Omental fat pad (tissue), 3 donors: ENCODE measurements at regions not wholly inside any gene's neighbourhood (a gene's known extent, or its start where the extent isn't known, plus 50 kb on each side); places are given as distances from the start of the nearest gene placed in this dataset.

Experiments
- ATAC-seq: fragments of 150-250 bp; one replicate; pipeline ENCODE4 v1.9.1; 2016; ENCODE audit warnings: mild to moderate bottlenecking, moderate library complexity; ENCODE audit not compliant: low FRiP score
- DNase-seq: peaks from one replicate; pipeline ENCODE4 v3.0.0-alpha.2; 2019; ENCODE audit warnings: low spot score
- TF ChIP-seq, protein P1 (sequence below), 3 donors: fragments of 450-650 bp; IDR thresholded peaks; one replicate each; pipeline ENCODE4 v1.5.1; 2016 to 2017; ENCODE audit warnings: antibody characterized with exemption in 3 of 3, mild to moderate bottlenecking in 3 of 3, moderate library complexity in 2 of 3

DNA sequence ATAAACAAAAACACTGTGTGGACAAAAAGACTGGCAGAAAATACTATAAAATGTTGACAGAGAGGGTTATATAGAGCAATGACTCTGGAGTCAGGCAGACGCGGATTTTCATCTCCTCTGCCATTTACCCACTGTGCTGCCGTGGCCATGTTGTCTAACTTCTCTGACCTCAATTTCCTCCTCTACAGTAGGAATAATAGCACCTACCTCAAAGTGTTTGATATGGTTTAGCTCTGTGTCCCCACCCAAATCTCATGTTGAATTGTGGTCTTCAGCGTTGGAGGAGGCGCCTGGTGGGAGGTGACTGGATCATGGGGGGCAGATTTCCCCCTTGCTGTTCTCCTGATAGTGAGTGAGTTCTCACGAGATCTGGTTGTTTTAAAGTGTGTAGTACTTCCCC lies 78.2 kb upstream of the CALN1 start:
- TF ChIP-seq, protein P1, sequence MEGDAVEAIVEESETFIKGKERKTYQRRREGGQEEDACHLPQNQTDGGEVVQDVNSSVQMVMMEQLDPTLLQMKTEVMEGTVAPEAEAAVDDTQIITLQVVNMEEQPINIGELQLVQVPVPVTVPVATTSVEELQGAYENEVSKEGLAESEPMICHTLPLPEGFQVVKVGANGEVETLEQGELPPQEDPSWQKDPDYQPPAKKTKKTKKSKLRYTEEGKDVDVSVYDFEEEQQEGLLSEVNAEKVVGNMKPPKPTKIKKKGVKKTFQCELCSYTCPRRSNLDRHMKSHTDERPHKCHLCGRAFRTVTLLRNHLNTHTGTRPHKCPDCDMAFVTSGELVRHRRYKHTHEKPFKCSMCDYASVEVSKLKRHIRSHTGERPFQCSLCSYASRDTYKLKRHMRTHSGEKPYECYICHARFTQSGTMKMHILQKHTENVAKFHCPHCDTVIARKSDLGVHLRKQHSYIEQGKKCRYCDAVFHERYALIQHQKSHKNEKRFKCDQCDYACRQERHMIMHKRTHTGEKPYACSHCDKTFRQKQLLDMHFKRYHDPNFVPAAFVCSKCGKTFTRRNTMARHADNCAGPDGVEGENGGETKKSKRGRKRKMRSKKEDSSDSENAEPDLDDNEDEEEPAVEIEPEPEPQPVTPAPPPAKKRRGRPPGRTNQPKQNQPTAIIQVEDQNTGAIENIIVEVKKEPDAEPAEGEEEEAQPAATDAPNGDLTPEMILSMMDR (IDR thresholded peaks at IDR 0.05) = no peak
- ATAC-seq = no peak
- no peak for DNase-seq

DNA sequence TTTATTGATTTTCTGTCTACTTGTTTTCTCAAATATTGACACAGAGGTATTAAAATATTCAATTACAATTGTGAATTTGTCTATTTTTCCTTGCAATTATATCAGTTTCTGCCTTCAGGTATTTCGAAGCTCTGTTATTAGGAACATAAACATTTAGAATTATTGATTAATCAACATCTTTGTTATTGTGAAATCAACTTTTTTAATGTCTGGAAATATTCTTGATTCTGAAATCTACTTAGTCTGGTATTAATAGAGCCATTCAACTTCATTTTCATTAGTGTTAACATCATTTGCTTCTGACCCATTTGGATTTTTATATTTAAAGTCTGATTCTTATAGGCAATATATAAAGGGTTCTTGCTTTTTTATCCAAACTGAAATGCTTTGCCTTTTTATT lies 69.8 kb upstream of the CALN1 start:
- ATAC-seq (no peak), DNase-seq (no peak)
- TF ChIP-seq, protein P1 (IDR thresholded peaks at IDR 0.05) = no peak

DNA sequence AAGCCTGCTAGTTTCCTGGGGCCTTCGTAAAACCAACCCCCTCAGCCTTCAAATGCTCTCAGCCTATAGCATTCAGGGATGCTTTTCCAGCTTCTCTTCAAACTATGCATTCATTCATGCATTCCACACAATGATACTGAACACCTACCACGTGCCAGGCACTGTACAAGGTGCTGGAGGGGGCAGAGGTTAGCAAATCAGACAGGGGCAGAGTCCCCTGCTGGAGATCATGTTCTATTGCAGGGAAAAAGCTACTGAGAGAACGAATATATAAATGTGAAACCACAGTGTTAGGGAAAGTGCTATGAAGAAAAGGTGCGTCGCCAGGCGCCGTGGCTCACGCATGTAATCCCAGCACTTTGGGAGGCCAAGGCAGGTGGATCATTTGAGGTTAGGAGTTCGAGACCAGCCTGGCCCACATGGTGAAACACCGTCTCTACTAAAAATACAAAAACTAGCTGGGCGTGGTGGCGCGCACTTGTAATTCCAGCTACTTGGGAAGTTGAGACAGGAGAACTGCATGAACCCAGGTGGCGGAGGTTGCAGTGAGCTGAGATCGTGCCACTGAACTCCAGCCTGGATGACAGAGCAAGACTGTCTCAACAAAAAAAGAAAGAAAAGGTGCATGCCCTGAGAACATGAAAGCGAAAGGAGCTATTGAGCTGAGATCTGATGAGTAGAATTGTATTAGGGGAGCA lies 64.6 kb upstream of the CALN1 start:
- DNase-seq (no peak), ATAC-seq (no peak)
- TF ChIP-seq, protein P1 (IDR thresholded peaks at IDR 0.05) = no peak

DNA sequence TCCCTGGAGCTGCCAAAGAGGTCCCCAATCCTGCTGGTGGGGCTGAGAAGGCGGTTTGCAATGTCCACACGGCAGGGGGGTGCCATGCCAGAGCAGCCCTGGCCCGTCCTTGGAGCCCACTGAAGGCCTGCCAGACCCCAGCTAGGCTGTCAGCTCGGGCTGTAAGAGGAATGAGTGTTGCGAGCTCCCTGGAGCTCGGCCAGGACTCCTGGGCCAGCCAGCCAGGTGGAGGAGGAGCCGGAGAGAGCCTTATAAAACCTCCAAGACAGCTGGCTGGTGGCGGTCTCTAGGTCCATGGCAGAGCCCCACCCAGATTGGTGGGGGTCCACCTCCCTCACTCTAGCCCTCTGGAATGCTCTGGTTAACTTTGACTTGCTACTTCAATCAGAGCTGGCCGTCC lies 55.1 kb upstream of the CALN1 start:
- ATAC-seq (no peak), DNase-seq (no peak)
- TF ChIP-seq, protein P1 (IDR thresholded peaks at IDR 0.05) = no peak

DNA sequence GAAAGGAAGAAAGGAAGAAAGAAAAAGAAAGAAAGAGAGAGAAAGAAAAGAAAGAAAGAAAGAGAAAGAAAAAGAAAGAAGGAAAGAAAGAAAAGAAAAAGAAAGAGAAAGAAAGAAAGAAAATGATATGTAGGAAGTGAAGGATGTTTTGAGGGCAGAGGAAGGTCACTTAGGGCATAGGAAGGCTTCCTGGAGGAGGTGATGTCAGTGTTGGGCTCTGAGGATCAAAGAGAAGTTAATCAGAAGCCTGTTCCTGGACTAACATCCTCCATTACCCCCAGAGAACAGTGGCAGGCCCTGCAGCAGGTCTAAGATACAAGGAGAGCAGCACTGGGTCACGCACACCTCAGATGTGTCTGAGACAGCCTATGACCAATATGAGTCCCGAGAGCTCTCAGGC lies 54.7 kb upstream of the CALN1 start:
- ATAC-seq (no peak), DNase-seq (no peak)
- TF ChIP-seq, protein P1 (IDR thresholded peaks at IDR 0.05) = no peak

DNA sequence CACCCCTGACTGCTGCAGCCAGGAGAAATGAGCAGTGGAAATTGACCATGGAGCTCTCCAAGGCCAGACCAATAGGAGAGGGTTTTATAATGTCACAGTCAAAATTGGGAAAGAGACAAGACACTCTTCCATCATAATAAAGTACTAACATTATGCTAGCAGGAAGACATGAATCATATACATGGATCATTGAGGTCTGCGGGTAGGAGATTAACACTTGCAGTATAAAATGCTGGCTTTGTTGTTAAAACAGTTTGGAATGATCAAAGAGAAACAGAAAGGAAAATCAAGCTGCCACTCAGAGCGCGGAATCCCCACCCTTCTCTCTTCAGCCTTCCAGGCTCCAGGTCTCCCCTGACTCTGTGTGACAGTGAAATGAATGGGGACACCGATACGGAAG lies 53.4 kb upstream of the CALN1 start:
- ATAC-seq = no peak
- no peak for DNase-seq
- TF ChIP-seq, protein P1 (IDR thresholded peaks at IDR 0.05) = no peak

DNA sequence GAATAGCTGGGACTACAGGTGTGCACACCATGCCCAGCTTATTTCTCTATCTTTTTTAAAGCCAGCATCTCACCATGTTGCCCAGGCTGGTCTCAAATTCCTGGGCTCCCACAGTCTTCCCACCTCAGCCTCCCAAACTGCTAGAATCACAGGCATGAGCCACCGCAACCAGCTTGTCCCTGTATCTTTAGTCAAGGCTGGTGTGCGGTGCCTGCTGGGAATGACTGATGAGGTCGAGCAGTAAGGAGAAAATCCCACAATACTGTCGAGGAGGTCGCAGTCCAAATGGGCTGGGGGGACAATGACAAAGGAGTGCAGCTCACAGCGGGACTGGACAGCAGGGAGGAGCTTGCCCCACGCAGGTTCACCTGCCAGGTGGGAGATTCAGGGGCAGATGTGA lies 50.2 kb upstream of the CALN1 start:
- ATAC-seq = no peak
- no peak for DNase-seq
- TF ChIP-seq, protein P1 (IDR thresholded peaks at IDR 0.05) = no peak
